Limb (tissue), 2 donors: ENCODE measurements at regions not wholly inside any gene's neighbourhood (a gene's known extent, or its start where the extent isn't known, plus 50 kb on each side); places are given as distances from the start of the nearest gene placed in this dataset.

ENCODE experiments used
- DNase-seq, 2 donors: peaks; one replicate each; pipeline ENCODE4 v3.0.0-alpha.2; 2016; ENCODE audit errors: extremely low spot score in 2 of 2

DNA sequence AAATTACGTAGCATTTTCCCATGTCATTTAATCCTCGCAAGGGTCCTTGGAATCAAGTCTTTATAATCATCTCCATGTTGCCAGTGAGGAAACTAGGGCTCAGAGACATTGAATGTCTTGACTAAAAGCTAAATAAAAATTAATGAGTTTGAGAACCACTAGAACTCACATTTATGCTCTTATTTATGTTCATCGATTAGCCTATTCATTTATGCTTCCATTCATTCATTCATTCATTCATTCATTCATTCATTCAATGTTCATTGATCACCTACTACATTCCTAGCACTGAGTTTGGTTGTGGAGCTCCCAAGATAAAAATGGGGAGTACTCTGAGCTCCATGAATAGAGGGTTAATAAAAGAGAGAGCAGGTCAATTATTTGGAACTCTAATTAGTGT, 59.7 kb downstream of the KCNA1 start:
- no peak for DNase-seq

DNA sequence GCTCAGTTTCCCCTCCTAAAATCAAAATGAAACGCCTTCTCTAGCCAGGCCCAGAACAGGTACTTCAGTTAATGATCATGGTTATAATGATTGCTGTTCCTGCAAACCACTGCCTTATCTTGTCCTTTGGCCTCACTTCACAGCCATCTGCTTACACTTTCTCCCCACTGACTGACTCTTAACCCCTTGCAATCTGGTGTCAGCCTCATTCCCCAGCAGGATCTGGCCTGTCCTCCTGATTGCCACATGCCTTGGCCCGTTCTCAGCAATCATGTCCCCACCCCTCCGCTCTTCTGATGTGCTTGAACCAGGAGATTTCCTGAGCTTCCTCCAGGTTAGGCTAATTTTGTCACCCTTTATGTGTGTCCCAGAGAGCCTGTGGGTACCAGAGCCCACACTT, 64.5 kb downstream of the KCNA1 start:
- no peak for DNase-seq

DNA sequence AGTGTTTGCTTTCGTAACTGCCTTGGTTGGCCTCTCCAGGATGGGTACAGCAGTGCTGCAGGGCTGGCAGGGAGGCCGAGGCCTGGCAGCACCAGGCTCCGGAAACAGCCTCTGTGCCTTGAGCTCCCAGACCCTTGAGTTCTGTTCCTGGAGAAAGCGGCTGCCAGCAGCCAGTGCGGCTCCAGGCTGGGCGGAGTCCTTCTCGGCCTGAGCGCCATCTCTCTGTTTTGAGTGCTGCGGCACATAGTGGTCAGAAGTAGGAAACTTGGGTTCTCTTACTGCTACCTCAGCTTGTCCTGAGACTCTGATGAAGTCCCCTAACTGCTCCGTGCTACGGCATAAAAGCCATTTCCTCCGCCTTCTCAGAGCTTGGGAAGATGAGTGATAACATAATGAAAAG, 65.9 kb downstream of the KCNA1 start:
- DNase-seq, result peak in 1 of 2 donors; percentile 2

DNA sequence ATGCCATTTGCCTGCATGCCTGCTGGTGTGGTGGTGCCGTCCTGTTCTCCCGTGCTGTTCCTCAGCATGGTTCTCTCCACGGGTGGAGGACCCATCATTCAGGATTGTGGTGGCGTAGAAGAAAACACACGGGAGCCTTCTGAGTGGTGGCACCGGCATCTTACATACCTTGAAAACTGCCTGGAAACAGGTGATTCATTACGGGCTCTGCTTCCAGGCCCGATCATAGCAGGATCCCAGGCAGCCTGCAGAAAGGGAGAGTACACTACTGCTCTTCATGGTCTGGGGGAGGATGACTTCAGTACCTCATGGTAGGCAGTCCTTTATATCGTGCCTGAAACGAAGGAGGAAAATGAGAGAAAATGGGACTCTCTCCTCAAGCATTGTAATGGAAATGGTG, 66.6 kb upstream of the KCNA5 start:
- DNase-seq, result no peak

DNA sequence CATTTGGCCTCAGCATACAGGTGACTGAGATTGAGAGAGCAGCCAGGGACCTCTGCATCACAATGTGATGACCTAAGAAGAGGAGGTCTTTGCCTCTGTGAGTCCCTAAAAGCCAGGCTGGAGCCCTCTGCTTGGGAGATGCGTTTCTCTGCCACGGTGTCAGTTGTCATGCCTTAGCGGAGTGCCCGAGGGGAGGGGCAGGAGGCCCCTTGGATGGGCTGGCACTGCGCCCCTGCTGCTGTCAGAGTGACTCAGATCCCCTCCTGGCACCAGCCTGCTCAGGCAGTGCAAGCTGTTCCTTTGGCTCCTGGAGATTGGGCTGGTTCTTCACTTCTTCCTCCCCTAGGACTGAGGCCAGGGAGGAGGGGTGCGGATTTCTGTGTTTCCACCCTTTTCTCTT, 64.9 kb upstream of the KCNA5 start:
- DNase-seq, result peak in 1 of 2 donors; percentile 53

DNA sequence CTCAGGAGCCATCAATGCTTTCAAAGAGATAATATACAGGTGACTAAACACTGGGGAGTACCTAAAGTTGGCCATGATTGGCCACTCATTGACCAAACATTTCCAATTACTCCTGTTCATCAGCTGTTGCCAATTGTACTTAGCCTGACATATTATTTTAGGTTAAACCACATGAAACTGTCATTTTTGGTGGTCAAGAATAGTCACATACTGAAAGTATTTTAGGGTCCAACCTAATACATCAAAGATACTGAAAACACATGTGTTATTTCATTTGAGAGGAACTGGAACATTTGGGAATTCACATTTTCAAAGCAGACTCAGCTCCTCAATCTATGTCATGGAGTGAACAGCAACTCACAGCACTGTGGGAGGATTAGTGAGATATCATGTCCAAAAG, 63.9 kb upstream of the KCNA5 start:
- no peak for DNase-seq

DNA sequence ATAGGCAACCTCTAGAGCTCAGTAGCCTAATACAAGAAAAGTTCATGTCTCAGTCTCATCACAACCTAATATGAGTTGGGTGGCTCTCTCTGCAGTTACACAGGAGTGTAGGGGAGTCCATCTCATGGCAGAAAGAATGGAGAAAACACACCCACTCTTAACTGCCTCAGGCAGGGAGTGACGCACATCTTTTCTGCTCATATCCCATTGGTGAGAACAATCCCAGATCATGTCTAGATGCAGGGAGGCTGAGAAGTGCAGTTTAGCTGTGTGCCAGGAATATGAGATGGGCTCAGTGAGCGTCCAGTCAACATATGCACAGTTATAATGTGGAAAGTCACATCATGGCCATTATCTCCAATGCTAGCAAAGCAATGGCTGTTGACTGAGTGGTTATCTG, 59.3 kb upstream of the KCNA5 start:
- DNase-seq, result no peak

DNA sequence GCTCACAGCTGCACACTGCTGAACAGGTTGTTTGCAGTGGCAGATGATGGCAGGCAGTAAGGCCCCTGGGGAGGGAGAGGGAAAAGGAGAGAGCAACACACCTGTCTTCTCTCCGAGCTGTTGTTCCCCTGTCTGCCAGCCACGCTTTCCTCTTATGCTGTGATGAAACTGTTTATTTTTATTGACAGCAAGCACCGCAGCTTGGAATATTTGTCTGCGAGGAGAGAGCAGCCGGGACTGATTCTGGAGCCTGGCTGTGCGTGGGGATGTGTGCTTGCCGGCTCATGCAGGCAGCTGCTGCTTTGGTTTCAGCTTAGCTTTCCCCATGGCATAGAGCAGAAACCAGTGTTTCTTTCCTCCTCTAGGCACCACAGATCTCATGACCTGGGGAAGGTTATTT, 58.7 kb upstream of the KCNA5 start:
- no peak for DNase-seq

DNA sequence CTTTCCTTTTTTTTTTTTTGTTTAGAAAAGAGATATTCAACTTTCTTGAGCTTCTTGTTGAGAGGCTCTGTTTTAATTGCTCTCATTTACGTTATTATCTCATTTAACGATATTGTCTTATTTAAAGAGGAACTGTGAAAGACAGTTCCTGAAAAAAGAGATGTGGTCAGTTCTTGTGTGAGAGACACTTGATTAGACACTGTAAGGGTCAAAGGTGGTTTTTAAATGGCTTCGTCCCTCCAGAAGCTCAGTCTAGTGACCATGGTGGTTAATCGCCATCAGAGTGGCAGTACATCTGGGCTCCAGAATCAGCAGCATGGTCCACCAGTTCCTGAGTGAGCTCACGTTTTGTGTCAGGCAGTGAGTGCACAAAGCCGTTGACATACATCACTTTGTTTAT, 57.9 kb upstream of the KCNA5 start:
- no peak for DNase-seq

DNA sequence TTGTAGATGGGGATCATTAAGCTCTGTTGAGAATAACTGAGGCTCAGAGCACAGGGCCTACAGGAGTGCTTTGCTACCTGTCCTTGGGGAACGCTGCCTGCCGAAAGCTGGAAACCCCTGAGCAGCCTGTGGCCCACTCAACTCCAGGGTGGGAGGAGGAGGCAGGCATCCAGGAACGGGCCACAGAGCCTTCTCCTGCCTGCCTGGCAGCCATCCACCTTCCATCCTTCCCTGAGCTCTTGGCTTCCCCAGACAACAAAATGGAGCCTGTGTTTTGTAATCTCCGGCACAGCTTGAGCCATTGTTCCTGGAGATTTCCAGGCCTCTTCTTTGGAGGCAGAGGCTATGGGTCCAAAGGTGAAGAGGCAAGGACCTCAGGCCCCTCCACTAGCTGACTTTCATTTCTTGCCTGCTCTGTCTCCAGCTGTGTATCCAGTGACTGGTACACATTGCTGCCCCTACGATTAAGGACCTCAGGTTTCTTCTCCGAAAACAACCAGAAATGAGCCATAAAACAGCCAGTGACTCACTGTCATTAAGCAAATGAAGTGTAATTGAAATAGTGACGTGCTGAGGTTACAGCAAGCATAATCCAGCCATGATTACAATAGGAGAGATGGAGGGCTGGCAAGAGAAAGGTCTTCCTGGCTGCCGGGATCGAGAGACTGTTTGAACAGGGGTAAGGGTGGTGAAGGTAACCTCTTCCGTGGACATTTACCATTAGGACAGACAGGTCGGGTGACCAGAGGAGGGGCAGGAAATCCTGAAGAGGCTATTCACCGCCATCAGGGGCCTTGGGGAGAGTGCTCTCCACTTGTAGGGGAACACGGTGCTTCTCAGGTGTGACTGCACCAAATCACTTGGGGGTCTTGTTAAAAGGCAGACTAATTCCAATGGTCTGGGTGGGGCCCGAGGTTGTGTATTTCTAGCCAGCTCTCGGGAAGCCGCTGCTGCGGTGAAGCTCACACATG, 56.3 kb upstream of the KCNA5 start:
- no peak for DNase-seq

DNA sequence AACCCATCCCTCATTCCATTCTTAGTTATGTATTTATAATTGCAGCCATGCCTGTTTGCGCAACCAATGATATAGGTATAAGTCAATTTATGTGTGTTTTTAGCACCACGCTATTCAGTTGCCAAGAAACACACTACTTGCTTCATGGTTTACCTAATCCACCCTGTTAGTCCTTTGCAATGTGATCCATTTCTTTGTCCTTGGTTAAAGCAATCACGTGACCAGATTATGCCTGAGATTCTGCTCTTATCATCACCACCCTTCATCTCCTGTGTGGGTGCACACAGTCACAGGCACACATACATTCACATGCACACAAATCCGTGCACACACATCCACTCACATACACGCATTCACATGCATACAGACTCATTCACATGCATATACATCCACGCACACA, 52.3 kb upstream of the KCNA5 start:
- DNase-seq, result no peak

DNA sequence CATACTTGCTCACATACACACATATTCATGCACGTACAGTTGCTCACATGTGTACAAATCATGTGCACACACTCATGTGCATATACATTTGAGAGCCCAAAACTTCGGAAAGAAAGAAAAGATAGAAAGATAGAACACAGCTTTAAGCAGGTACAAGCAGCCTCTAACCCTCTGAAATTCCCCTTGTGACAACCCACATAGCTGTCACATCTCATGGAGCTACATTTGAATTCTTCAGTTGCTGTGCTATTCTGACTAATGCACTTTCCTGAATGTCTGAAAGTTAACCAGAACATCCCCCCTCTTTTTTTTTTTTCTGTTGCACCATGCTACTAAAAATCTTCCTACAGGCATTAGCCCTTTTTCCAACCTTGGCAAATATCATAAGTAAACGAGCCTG, 51.9 kb upstream of the KCNA5 start:
- DNase-seq, result no peak

DNA sequence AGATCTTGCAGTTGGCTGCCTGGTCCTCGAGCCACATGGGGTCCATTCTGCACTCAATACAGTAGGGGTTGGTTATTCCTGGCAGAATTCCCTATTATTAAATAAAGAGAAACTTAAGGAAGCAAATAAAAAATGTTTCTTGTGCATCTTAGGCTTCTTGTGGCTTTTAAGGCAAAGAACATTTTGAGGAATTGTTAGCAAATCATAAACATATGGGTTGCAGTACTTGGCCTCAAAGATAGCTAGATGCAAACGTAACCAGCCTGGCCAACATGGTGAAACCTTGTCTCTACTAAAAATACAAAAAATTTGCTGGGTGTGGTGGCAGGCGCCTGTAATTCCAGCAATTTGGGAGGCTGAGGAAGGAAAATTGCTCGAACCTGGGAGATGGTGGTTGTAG, 50.8 kb upstream of the KCNA5 start:
- DNase-seq, result no peak
